ENCODE measurements at regions not wholly inside any gene's neighbourhood (a gene's known extent, or its start where the extent isn't known, plus 50 kb on each side); places are given as distances from the start of the nearest gene placed in this dataset.
"Not testable (repeated sequence)": the region's sequence is repeated elsewhere in the genome, so short reads cannot be mapped to it uniquely, and the experiment has no call there.

GRCh38 chr21:16117331-16117730 lies 387.5 kb downstream of the USP25 start:
- H3K36me3 ChIP-seq (ENCODE audit: control insufficient read depth, insufficient read depth, low read length, severe bottlenecking): no peaks in the 10 kb centered on the region
- H3K4me1 ChIP-seq (ENCODE audit: control insufficient read depth, insufficient read depth, low read length): peaks cover 42% of the 10 kb centered on the region
- DNase-seq (ENCODE audit: low read depth): peak; percentile 57

DNA sequence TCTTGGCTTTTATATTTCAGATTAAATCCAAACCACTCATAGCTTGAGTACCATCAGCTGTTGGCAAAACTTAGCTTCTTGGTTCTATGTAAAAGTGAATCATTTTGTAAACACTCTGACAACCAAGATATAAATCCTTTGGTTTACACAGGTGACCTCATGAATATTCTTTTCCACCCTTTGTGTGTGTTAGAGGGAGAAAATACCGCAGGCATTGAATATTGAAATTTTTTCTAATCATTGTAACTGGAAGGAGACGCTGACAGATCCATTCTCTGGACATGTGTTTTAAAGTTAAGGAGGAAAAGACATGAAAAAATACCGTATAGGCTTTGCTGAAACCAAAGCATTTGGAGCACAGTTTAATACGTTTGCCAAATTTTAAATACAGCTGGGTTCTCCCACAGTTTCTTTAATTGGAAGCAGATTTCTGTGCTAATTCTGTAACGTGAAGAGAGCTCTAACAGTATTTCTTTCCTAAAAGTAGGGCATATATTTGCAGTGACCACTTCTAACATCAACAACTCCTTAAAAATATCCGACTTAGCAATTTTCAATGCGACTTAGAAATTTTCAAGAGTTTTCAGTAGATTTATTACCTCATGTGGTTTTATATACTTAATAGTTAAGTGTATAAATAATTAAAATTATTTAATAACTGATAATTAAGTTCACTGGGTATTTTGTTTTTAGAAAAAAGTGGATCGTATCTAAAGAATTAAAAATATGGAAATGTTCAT lies 388.2 kb downstream of the USP25 start:
- peaks cover 41% of the 10 kb centered on the region for H3K4me1 ChIP-seq (ENCODE audit: control insufficient read depth, insufficient read depth, low read length)
- peak overlapping the region; percentile 76 for H3K9ac ChIP-seq (ENCODE audit: low read length)
- H3K27me3 ChIP-seq (replicated peaks; ENCODE audit: control insufficient read depth, insufficient read depth, low read length): no peaks in the 10 kb centered on the region
- DNase-seq (ENCODE audit: low read depth): peak; percentile 86
- no peaks in the 10 kb centered on the region for H3K36me3 ChIP-seq (ENCODE audit: control insufficient read depth, insufficient read depth, low read length, severe bottlenecking)
- peaks cover under 1% of the 10 kb centered on the region for H3K9me3 ChIP-seq (ENCODE audit: control insufficient read depth, low read length)
- H3K4me3 ChIP-seq (ENCODE audit: low read length): peak overlapping the region; percentile 77

More at GRCh38 chr21:16117331-16117730, 387.5 kb downstream of the USP25 start:
- peak overlapping the region; percentile 77 for H3K4me3 ChIP-seq (ENCODE audit: low read length)
- no peaks in the 10 kb centered on the region for H3K9me3 ChIP-seq (ENCODE audit: control insufficient read depth, low read length)
- H3K27me3 ChIP-seq (replicated peaks; ENCODE audit: control insufficient read depth, insufficient read depth, low read length): no peaks in the 10 kb centered on the region
- peak overlapping the region; percentile 76 for H3K9ac ChIP-seq (ENCODE audit: low read length)

- peak; percentile 92 for DNase-seq (ENCODE audit: low read depth)
- Histone ChIP-seq H3K9me3 (ENCODE audit: control insufficient read depth, low read length) (peaks cover 3% of the 10 kb centered on the region), H3K4me3 (ENCODE audit: low read length) (peak overlapping the region; percentile 81), H3K36me3 (ENCODE audit: control insufficient read depth, insufficient read depth, low read length, severe bottlenecking) (no peaks in the 10 kb centered on the region), H3K9ac (ENCODE audit: low read length) (peak overlapping the region; percentile 81), H3K4me1 (ENCODE audit: control insufficient read depth, insufficient read depth, low read length) (peaks cover 32% of the 10 kb centered on the region), H3K27me3 (replicated peaks; ENCODE audit: control insufficient read depth, insufficient read depth, low read length) (no peaks in the 10 kb centered on the region)
Measured at GRCh38 chr21:16124378-16125138, 394.8 kb downstream of the USP25 start.

DNA sequence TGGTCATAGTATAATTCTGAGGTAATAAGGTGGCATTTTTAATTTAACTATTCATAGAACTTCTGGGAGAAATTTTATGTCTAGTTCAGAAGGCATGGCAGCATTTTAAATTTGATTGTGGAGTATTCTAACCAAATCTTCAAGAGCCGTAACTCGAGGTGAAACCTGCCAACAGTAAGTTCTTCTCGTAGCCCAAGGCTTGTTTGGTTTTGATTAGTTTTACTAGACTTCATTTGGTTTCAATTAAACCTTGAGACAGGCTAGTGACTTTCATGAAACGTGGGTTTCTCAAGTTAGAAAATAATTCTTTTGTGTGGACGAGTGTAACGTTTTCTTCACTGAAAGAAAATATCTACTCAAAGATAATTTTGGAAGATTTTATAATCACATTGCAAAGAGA lies 395.5 kb downstream of the USP25 start:
- peak; percentile 71 for DNase-seq (ENCODE audit: low read depth)
- H3K4me3 ChIP-seq (ENCODE audit: low read length): peak overlapping the region; percentile 81
- H3K27me3 ChIP-seq (replicated peaks; ENCODE audit: control insufficient read depth, insufficient read depth, low read length): no peaks in the 10 kb centered on the region
- H3K9ac ChIP-seq (ENCODE audit: low read length): peak overlapping the region; percentile 81
- peaks cover 3% of the 10 kb centered on the region for H3K9me3 ChIP-seq (ENCODE audit: control insufficient read depth, low read length)
- H3K4me1 ChIP-seq (ENCODE audit: control insufficient read depth, insufficient read depth, low read length): peaks cover 25% of the 10 kb centered on the region
- no peaks in the 10 kb centered on the region for H3K36me3 ChIP-seq (ENCODE audit: control insufficient read depth, insufficient read depth, low read length, severe bottlenecking)

- not testable (repeated sequence) for H3K4me3 ChIP-seq (ENCODE audit: low read length); H3K9ac ChIP-seq (ENCODE audit: low read length); H3K36me3 ChIP-seq (ENCODE audit: control insufficient read depth, insufficient read depth, low read length, severe bottlenecking); DNase-seq (ENCODE audit: low read depth); H3K4me1 ChIP-seq (ENCODE audit: control insufficient read depth, insufficient read depth, low read length); H3K27me3 ChIP-seq (replicated peaks; ENCODE audit: control insufficient read depth, insufficient read depth, low read length); H3K9me3 ChIP-seq (ENCODE audit: control insufficient read depth, low read length)
Measured at GRCh38 chr21:16132453-16132852, 402.7 kb downstream of the USP25 start.

DNA sequence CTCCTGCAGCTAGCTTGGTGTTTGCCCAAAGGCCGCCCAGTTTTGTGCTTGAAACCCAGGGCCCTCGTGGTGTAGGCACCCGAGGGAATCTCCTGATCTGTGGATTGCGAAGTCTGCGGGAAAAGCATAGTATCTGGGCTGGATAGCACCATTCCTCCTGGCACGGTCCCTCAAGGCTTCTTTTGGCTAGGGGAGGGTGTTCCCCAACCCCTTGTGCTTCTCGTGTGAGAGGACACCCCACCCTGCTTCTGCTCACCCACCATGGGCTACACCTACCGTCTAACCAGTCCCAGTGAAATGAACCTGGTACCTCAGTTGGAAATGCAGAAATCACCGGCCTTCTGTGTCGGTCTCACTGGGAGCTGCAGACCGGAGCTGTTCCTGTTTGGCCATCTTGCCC lies 403.5 kb downstream of the USP25 start:
- no peaks in the 10 kb centered on the region for H3K4me1 ChIP-seq (ENCODE audit: control insufficient read depth, insufficient read depth, low read length)
- H3K9ac ChIP-seq (ENCODE audit: low read length): no peak overlapping the region
- H3K36me3 ChIP-seq (ENCODE audit: control insufficient read depth, insufficient read depth, low read length, severe bottlenecking): no peaks in the 10 kb centered on the region
- H3K27me3 ChIP-seq (replicated peaks; ENCODE audit: control insufficient read depth, insufficient read depth, low read length): no peaks in the 10 kb centered on the region
- no peaks in the 10 kb centered on the region for H3K9me3 ChIP-seq (ENCODE audit: control insufficient read depth, low read length)
- no peak for DNase-seq (ENCODE audit: low read depth)
- H3K4me3 ChIP-seq (ENCODE audit: low read length): no peak overlapping the region

DNA sequence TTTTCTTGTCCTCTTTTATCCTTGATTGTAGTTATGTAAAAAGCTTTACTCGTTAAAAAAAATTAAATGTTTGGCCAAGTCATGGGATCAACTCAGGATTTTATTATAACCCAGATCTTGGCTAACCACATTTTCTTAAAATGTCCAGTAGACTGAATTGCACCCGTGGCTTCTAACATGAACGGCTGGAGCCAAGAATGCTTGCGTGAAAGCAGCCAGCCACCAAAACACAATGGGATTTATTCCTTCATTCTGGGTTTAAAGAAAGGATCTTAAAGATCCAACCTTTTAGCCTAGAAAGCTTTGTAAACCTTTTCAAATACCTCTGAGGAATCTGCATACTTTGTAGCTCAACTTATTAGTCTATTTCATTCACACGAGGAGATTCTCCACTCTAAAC lies 404.4 kb downstream of the USP25 start:
- Histone ChIP-seq H3K9ac (ENCODE audit: low read length) (no peak overlapping the region), H3K27me3 (replicated peaks; ENCODE audit: control insufficient read depth, insufficient read depth, low read length) (no peaks in the 10 kb centered on the region), H3K36me3 (ENCODE audit: control insufficient read depth, insufficient read depth, low read length, severe bottlenecking) (no peaks in the 10 kb centered on the region), H3K4me1 (ENCODE audit: control insufficient read depth, insufficient read depth, low read length) (no peaks in the 10 kb centered on the region), H3K9me3 (ENCODE audit: control insufficient read depth, low read length) (no peaks in the 10 kb centered on the region), H3K4me3 (ENCODE audit: low read length) (no peak overlapping the region)
- DNase-seq (ENCODE audit: low read depth): no peak

DNA sequence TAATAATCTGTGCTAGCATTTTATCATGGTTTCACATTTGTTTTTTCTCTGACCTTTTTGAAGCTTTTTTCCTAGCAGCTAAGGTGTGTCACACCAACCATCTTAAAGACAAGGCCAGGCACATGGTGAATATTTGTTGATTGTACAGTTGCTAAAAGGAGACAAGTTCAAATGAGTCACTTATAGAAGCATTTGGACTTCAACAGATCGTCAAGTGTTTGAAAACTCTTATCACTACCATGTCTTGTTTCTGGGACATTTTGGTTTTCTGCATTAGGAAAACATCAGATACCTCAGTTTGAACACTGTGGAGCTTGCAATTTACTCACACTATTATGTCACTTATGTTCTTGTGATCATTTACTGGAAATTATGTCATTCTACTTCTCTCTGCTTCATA lies 407.3 kb downstream of the USP25 start:
- no peak for DNase-seq (ENCODE audit: low read depth)
- H3K4me1 ChIP-seq (ENCODE audit: control insufficient read depth, insufficient read depth, low read length): no peaks in the 10 kb centered on the region
- no peaks in the 10 kb centered on the region for H3K27me3 ChIP-seq (replicated peaks; ENCODE audit: control insufficient read depth, insufficient read depth, low read length)
- H3K9ac ChIP-seq (ENCODE audit: low read length): no peak overlapping the region
- H3K4me3 ChIP-seq (ENCODE audit: low read length): no peak overlapping the region
- no peaks in the 10 kb centered on the region for H3K36me3 ChIP-seq (ENCODE audit: control insufficient read depth, insufficient read depth, low read length, severe bottlenecking)
- H3K9me3 ChIP-seq (ENCODE audit: control insufficient read depth, low read length): no peaks in the 10 kb centered on the region

- H3K27me3 ChIP-seq (replicated peaks; ENCODE audit: control insufficient read depth, insufficient read depth, low read length): no peaks in the 10 kb centered on the region
- DNase-seq (ENCODE audit: low read depth): no peak
- no peaks in the 10 kb centered on the region for H3K9me3 ChIP-seq (ENCODE audit: control insufficient read depth, low read length)
- H3K36me3 ChIP-seq (ENCODE audit: control insufficient read depth, insufficient read depth, low read length, severe bottlenecking): no peaks in the 10 kb centered on the region
- no peak overlapping the region for H3K4me3 ChIP-seq (ENCODE audit: low read length)
- H3K9ac ChIP-seq (ENCODE audit: low read length): no peak overlapping the region
- no peaks in the 10 kb centered on the region for H3K4me1 ChIP-seq (ENCODE audit: control insufficient read depth, insufficient read depth, low read length)
Measured at GRCh38 chr21:16145052-16145451, 415.3 kb downstream of the USP25 start.

DNA sequence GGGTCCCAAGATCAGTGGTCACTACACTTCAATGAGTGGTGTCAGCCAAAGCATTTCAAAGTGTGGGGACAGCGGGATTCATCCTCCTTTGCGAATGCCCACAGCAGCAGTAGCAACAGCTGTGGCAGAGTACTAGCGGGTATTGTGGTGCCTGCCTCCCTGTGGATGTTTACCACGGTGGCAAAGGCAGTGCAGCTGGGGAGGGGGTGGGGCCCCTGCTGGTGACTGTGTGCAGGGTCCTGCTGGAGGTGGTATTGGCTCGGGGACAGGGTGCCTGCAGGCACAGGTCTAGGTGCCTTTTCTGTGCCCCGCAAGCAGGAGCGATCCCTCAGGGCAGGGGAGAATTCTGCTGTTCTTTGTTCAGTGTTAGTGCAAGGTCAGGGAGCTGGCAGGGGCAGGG lies 415.7 kb downstream of the USP25 start:
- H3K9me3 ChIP-seq (ENCODE audit: control insufficient read depth, low read length): no peaks in the 10 kb centered on the region
- H3K36me3 ChIP-seq (ENCODE audit: control insufficient read depth, insufficient read depth, low read length, severe bottlenecking): no peaks in the 10 kb centered on the region
- H3K4me1 ChIP-seq (ENCODE audit: control insufficient read depth, insufficient read depth, low read length): no peaks in the 10 kb centered on the region
- no peak overlapping the region for H3K4me3 ChIP-seq (ENCODE audit: low read length)
- no peaks in the 10 kb centered on the region for H3K27me3 ChIP-seq (replicated peaks; ENCODE audit: control insufficient read depth, insufficient read depth, low read length)
- H3K9ac ChIP-seq (ENCODE audit: low read length): no peak overlapping the region
- DNase-seq (ENCODE audit: low read depth): no peak

DNA sequence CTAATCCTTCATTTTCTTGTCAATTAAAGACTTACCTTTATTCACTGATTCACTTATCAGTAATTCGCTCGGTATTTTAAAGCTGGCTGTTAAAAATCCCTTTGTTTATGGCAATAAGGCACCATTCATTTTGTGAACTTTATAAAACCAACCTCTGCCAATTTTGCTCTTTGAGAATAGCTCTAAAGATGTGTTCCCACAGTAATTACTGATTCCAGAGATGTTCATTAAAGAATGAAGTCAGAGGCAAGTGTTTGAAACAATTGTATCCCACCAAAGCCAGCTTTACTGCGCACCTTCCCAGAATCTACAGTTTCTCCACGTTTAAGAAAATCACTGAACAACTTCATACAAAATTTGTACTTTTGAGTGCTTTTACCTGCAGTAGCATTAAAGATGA lies 424.5 kb downstream of the USP25 start:
- Histone ChIP-seq H3K9ac (ENCODE audit: low read length) (no peak overlapping the region), H3K27me3 (replicated peaks; ENCODE audit: control insufficient read depth, insufficient read depth, low read length) (no peaks in the 10 kb centered on the region), H3K9me3 (ENCODE audit: control insufficient read depth, low read length) (no peaks in the 10 kb centered on the region), H3K36me3 (ENCODE audit: control insufficient read depth, insufficient read depth, low read length, severe bottlenecking) (no peaks in the 10 kb centered on the region), H3K4me1 (ENCODE audit: control insufficient read depth, insufficient read depth, low read length) (no peaks in the 10 kb centered on the region), H3K4me3 (ENCODE audit: low read length) (no peak overlapping the region)
- DNase-seq (ENCODE audit: low read depth): no peak
